GM19372 (cell line): ENCODE measurements at regions not wholly inside any gene's neighbourhood (a gene's known extent, or its start where the extent isn't known, plus 50 kb on each side); places are given as distances from the start of the nearest gene placed in this dataset.

Experiments used
- ATAC-seq: cut with Tn5 transposase; IDR thresholded peaks from one replicate; pipeline ENCODE4 v1.9.1; 2021; ENCODE audit warnings: mild to moderate bottlenecking, low read depth, moderate library complexity; ENCODE audit not compliant: unreplicated experiment

DNA sequence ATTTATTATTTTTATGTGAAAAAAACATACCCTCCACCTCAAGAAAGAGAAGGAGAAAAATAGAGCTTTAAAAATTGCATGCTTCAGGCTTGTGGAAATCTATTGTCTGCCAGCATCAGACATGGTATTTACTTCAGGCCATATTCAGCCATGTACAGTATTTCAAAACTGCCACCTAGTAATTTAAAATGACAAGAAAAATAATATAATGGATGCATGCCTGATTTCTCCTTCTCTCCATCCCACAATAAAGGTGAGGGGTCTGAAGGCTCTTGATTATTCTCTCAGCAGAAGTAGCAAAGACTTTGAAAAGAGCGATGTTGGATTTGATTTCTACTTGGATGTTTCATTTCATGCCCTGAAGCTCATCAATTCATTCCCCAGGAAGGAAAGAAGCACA, 250.7 kb downstream of the TBC1D4 start:
- ATAC-seq: no peak

GRCh38 chr13:75226733-75227435, 255.1 kb downstream of the TBC1D4 start:
- ATAC-seq: no peak

GRCh38 chr13:75226092-75226491, 255.9 kb downstream of the TBC1D4 start:
- no peak for ATAC-seq

GRCh38 chr13:75225288-75226032, 256.5 kb downstream of the TBC1D4 start:
- no peak for ATAC-seq

- no peak for ATAC-seq
Measured at GRCh38 chr13:75224053-75224742, 257.8 kb downstream of the TBC1D4 start.

DNA sequence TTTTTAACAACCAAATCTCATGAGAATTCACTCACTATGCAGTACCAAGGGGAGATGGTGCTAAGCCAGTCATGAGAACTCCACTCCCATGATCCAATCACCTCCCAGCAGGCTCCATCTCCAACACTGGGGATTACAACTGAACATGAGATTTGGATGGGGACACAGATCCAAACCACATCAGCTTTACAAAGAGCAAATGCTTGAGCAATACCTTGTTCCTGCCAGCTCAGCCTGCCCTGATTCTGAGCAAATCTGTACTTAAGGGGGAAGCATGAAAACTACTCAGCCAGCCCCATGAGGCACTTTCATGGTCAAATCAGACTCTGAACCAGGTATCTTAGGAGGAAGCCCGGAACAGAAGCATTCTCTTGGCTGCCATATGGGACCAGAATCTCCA, 259.9 kb downstream of the TBC1D4 start:
- ATAC-seq: no peak

- no peak for ATAC-seq
Measured at GRCh38 chr13:75220861-75221260, 261.1 kb downstream of the TBC1D4 start.

DNA sequence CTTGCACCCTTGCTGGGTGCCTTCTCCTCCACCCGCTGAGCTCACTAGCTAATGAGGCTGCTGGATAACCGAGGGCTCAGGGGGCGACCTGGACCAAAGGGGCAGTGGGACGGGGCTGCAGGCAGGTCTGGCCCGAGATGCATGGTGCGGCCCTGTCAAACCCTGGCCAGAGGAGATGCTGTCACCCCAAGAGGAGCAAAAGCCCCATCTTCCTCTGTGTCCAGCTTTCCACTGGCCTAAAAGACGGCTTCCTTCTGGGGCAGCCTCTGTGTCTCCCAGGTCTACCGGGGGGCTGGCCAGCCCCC, 261.8 kb downstream of the TBC1D4 start:
- no peak for ATAC-seq

DNA sequence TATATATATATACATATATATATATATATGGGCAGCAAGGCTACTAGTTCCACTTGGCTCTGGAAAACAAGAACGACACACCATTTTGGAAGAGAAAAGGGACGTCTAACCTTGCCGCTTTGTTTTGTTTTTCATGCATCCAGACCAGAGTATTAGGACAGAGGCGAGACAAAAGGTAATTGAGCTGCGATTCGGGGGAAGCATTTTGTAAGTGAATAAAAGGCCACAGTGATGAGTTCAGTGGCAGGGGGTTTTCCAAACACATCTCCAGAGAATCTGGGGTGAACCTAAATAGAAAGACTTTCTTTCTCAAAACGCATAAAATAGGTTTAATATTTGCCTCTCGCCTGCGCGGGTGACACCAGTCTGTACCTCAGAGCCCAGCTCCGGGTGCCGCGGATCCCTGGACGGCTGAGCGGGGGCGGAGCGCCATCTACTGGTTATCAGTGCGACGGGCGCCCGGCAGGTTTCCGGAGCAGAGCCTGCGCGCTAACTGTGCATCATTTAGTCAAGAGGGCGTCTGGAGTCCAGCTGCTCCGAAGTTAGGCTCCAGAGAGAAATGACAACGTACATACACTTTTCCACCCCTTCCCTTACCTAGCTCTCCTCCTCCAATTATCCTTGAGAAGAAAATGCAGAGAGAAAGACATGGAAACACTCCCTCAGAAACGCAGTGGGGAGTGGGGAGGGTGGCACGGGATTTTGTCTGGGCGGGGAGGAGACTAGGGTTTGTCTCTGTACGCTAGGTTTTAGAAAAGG, 262.3 kb downstream of the TBC1D4 start:
- ATAC-seq: peak; percentile 98

DNA sequence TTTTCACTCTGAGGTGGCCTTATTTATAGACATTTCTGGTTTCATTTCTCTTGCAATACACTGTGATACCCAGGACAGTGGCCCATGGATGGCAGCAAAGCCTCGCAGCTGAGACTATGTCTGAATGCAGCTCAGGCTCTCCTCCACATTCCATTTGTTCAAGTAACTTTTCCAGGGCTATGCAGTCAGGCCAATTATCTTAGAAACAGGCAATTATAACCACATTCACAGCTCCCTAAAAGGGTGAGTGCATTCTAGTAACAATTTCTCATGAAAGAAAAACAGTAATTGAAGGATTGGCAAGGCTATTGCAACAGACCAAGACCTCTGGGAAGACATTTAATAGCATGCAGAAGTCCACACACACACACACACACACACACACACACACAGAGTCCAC, 264.0 kb downstream of the TBC1D4 start:
- no peak for ATAC-seq

DNA sequence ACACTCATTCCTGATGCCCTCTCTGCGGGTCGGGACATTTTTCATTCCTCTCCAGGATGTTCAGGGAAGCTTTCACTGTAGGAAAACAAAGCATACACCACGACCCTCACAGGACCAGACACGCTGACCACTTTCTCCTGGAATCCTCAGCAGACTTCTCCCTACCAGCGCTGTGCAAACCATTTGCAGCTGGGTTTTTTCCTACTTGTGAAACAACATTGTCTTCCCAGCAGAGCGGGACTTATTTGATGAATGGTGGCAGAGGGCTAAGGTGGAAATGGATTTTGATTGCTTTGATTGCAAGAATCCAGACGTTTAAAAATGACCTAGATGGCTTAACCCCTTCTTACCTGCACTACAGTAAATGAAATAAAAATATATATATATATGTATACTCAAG, 265.9 kb downstream of the TBC1D4 start:
- ATAC-seq: no peak

- no peak for ATAC-seq
Measured at GRCh38 chr13:75214846-75215245, 267.1 kb downstream of the TBC1D4 start.

- ATAC-seq: no peak
Measured at GRCh38 chr13:75202981-75203380, 279.0 kb downstream of the TBC1D4 start.

- ATAC-seq: no peak
Measured at GRCh38 chr13:75197803-75198202, 284.2 kb downstream of the TBC1D4 start.

GRCh38 chr13:75196147-75196837, 285.7 kb downstream of the TBC1D4 start:
- ATAC-seq: no peak

GRCh38 chr13:75195495-75196146, 286.3 kb downstream of the TBC1D4 start:
- ATAC-seq: no peak

GRCh38 chr13:75194717-75195462, 287.1 kb downstream of the TBC1D4 start:
- ATAC-seq: no peak

DNA sequence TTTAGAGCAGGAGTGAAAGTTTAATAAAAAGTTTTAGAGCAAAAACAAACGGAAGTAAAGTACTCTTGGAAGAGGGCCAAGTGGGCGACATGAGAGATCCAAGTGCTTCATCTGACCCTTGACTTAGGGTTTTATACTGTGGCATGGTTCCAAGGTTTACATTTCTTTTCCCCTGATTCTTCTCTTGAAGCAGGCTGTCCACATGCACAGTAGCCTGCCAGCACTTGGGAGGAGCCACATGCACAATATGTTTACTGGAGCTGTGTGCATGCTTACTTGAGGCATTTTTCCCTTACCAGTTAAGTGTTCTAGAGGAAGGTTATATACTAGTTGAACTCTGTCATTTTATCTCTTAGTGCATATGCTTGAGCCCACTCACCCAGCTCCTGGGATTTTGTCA, 295.6 kb downstream of the TBC1D4 start:
- ATAC-seq: no peak

DNA sequence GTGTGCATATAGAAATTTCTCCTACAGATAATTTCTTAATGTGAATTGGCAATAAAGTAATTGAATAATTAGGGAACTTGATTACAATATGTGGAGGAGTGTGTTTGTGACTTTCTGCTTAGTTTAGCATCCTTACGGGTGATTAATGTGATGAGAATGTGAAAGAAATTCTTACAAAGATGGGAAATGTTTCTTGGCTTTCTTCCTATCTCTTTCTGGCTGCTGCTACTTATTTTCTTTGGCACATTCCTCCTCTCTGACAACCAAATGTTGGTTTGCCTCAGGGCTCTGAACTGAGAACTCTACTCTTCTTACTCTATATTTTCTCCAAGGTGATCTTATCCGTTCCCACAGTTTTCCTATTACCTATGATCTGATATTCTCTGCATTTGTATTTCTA, 300.1 kb downstream of the TBC1D4 start:
- no peak for ATAC-seq
